Gastroesophageal sphincter (tissue), 4 donors: ENCODE measurements at regions not wholly inside any gene's neighbourhood (a gene's known extent, or its start where the extent isn't known, plus 50 kb on each side); places are given as distances from the start of the nearest gene placed in this dataset.

Experiments used
- ATAC-seq: fragments of 150-250 bp; one replicate; pipeline ENCODE4 v1.9.1; 2016; ENCODE audit warnings: mild to moderate bottlenecking, moderate library complexity
- H3K27ac ChIP-seq, 4 donors: fragments of 200-600 bp; sonication (generic) in 3 of 4; 1 replicate in 3 of 4; 2 replicates in 1 of 4; pipeline ENCODE4 v1.5.1; 2016 to 2019
- H3K27me3 ChIP-seq: fragments of 200-600 bp; sonication (generic); one replicate; pipeline ENCODE4 v1.5.1; 2019
- H3K36me3 ChIP-seq, 2 donors: fragments of 200-600 bp; sonication (generic); one replicate each; pipeline ENCODE4 v1.5.1; 2019; ENCODE audit warnings: control low read depth in 1 of 2
- H3K4me1 ChIP-seq, 3 donors: fragments of 200-600 bp; sonication (generic); 1 replicate in 2 of 3; 2 replicates in 1 of 3; pipeline ENCODE4 v1.5.1; 2016 to 2019; ENCODE audit warnings: control low read depth in 2 of 3
- H3K4me3 ChIP-seq, 2 donors: fragments of 200-600 bp; sonication (generic); one replicate each; pipeline ENCODE4 v1.5.1; 2019; ENCODE audit warnings: mild to moderate bottlenecking in 1 of 2, moderate library complexity in 1 of 2
- H3K9me3 ChIP-seq, 3 donors: fragments of 200-600 bp; sonication (generic); one replicate each; pipeline ENCODE4 v1.5.1; 2017 to 2019; ENCODE audit warnings: control low read depth in 2 of 3
- CTCF ChIP-seq, 4 experiments: fragments of 200-600 bp in 2 of 4; fragments of 450-650 bp in 2 of 4; sonication (generic) in 1 of 4; IDR thresholded peaks; one replicate each; pipeline ENCODE4 v1.5.1; 2017 to 2019; ENCODE audit warnings: antibody characterized with exemption in 4 of 4, mild to moderate bottlenecking in 2 of 4, moderate library complexity in 2 of 4
- EP300 ChIP-seq: sonication (generic); formaldehyde crosslinking; IDR thresholded peaks from one replicate; pipeline ENCODE4 v1.6.1; 2017; ENCODE audit warnings: antibody characterized with exemption, mild to moderate bottlenecking
- POLR2A ChIP-seq, 2 donors: fragments of 450-650 bp; IDR thresholded peaks; one replicate each; pipeline ENCODE4 v1.6.1; 2017; ENCODE audit warnings: antibody characterized with exemption in 2 of 2, mild to moderate bottlenecking in 2 of 2, moderate library complexity in 1 of 2
- POLR2AphosphoS5 ChIP-seq: sonication (generic); formaldehyde crosslinking; IDR thresholded peaks from one replicate; pipeline ENCODE4 v1.6.1; 2017; ENCODE audit warnings: antibody characterized with exemption
- WGBS, 2 donors: methylation state at CpG; one replicate each; pipeline ENCODE4 v1.1.5; 2018; ENCODE audit warnings: low coverage in 1 of 2; 5-methylcytosine and 5-hydroxymethylcytosine counted together

- no peak overlapping the region for H3K27ac ChIP-seq
- WGBS, 2 donors, result 63 to 67% methylated on average over 1 of the region's 1 CpG
- no peak overlapping the region for H3K4me3 ChIP-seq
- no peaks in the 10 kb centered on the region for H3K9me3 ChIP-seq
- H3K4me1 ChIP-seq, result no peaks in the 10 kb centered on the region
- no peaks in the 10 kb centered on the region for H3K36me3 ChIP-seq
- no peaks in the 10 kb centered on the region for H3K27me3 ChIP-seq
- TF ChIP-seq EP300, result no peak
- TF ChIP-seq POLR2AphosphoS5, result no peak
- TF ChIP-seq POLR2A (IDR thresholded peaks at IDR 0.05), result no peak
- no peak for TF ChIP-seq CTCF (IDR thresholded peaks at IDR 0.05)
- no peak for ATAC-seq
Observed at GRCh38 chr15:66963710-66964109, 101.7 kb upstream of the SMAD3 start.

GRCh38 chr15:66964111-66964738 lies 101.2 kb upstream of the SMAD3 start:
- no peak overlapping the region for H3K4me3 ChIP-seq
- 91 to 100% methylated on average over 4 to 6 of the region's 9 CpGs for WGBS, 2 donors
- H3K4me1 ChIP-seq, result no peaks in the 10 kb centered on the region
- ATAC-seq, result no peak
- no peak overlapping the region for H3K27ac ChIP-seq
- TF ChIP-seq POLR2A (IDR thresholded peaks at IDR 0.05), result no peak
- no peak for TF ChIP-seq POLR2AphosphoS5
- TF ChIP-seq EP300, result no peak
- H3K36me3 ChIP-seq, result no peaks in the 10 kb centered on the region
- H3K27me3 ChIP-seq, result no peaks in the 10 kb centered on the region
- no peaks in the 10 kb centered on the region for H3K9me3 ChIP-seq

- ATAC-seq, result no peak
- 93% methylated on average over 3 of the region's 9 CpGs; no CpG with 5 or more reads in 1 of the 2 donors for WGBS, 2 donors
Observed at GRCh38 chr15:66964791-66965190, 100.6 kb upstream of the SMAD3 start.

GRCh38 chr15:66965201-66965900 lies 100.1 kb upstream of the SMAD3 start:
- TF ChIP-seq POLR2A (IDR thresholded peaks at IDR 0.05) (no peak), CTCF (IDR thresholded peaks at IDR 0.05) (no peak), EP300 (no peak), POLR2AphosphoS5 (no peak)
- WGBS, 2 donors, result 89 to 100% methylated on average over 1 to 3 of the region's 10 CpGs
- H3K9me3 ChIP-seq, result no peaks in the 10 kb centered on the region
- H3K27ac ChIP-seq, result no peak overlapping the region
- H3K36me3 ChIP-seq, result no peaks in the 10 kb centered on the region
- no peak overlapping the region for H3K4me3 ChIP-seq
- no peaks in the 10 kb centered on the region for H3K4me1 ChIP-seq
- no peaks in the 10 kb centered on the region for H3K27me3 ChIP-seq
- ATAC-seq, result no peak

More at GRCh38 chr15:66964791-66965190, 100.6 kb upstream of the SMAD3 start:
- H3K36me3 ChIP-seq, result no peaks in the 10 kb centered on the region
- H3K27ac ChIP-seq, result no peak overlapping the region
- H3K4me3 ChIP-seq, result no peak overlapping the region
- H3K27me3 ChIP-seq, result no peaks in the 10 kb centered on the region
- H3K9me3 ChIP-seq, result no peaks in the 10 kb centered on the region
- TF ChIP-seq POLR2AphosphoS5, result no peak
- TF ChIP-seq CTCF (IDR thresholded peaks at IDR 0.05), result no peak
- no peak for TF ChIP-seq POLR2A (IDR thresholded peaks at IDR 0.05)
- TF ChIP-seq EP300, result no peak
- no peaks in the 10 kb centered on the region for H3K4me1 ChIP-seq

- no peak overlapping the region for H3K27ac ChIP-seq
- no peaks in the 10 kb centered on the region for H3K9me3 ChIP-seq
- no peak for ATAC-seq
- no peak overlapping the region for H3K4me3 ChIP-seq
- H3K36me3 ChIP-seq, result no peaks in the 10 kb centered on the region
- no peaks in the 10 kb centered on the region for H3K27me3 ChIP-seq
- H3K4me1 ChIP-seq, result no peaks in the 10 kb centered on the region
- TF ChIP-seq POLR2A (IDR thresholded peaks at IDR 0.05), result no peak
- no peak for TF ChIP-seq POLR2AphosphoS5
- TF ChIP-seq EP300, result no peak
- TF ChIP-seq CTCF (IDR thresholded peaks at IDR 0.05), result no peak
- 59 to 67% methylated on average over 1 to 2 of the region's 2 CpGs for WGBS, 2 donors
Observed at GRCh38 chr15:66966256-66966655, 99.1 kb upstream of the SMAD3 start.
